HEK293 (cell line): ENCODE measurements at regions not wholly inside any gene's neighbourhood (a gene's known extent, or its start where the extent isn't known, plus 50 kb on each side); places are given as distances from the start of the nearest gene placed in this dataset.

Experiments
- CTCF ChIA-PET: fragments of 350-600 bp; formaldehyde crosslinking; extraction: SDS; loops from one replicate; lab custom pipeline; 2021; ENCODE audit warnings: antibody characterized with exemption; lab: Yijun Ruan, JAX
- POLR2A ChIA-PET: fragments of 300-600 bp; formaldehyde crosslinking; extraction: SDS; loops from one replicate; lab custom pipeline; 2020; ENCODE audit warnings: antibody characterized with exemption, inconsistent platforms; lab: Yijun Ruan, JAX
- H3K27ac ChIP-seq: fragments of 200-500 bp; sonication (Bioruptor generic); 2 replicates; pipeline ENCODE4 v1.5.1; 2014; ENCODE audit warnings: low read depth, low read length, control low read depth, inconsistent platforms; ENCODE audit errors: extremely low read depth
- H3K36me3 ChIP-seq, 2 experiments: fragments of 200-500 bp in 1 of 2; sonication (Bioruptor generic) in 1 of 2; 1 replicate in 1 of 2; 2 replicates in 1 of 2; pipeline ENCODE4 v1.5.1; 2014 to 2017; ENCODE audit warnings: inconsistent platforms in 2 of 2, low read length in 2 of 2; ENCODE audit not compliant: control insufficient read depth in 2 of 2, insufficient read depth in 1 of 2
- H3K4me1 ChIP-seq: fragments of 200-500 bp; sonication (Bioruptor generic); 2 replicates; pipeline ENCODE4 v1.5.1; 2014; ENCODE audit warnings: mild to moderate bottlenecking, low read length, inconsistent platforms; ENCODE audit not compliant: control insufficient read depth, insufficient read depth
- H3K4me3 ChIP-seq: 2 replicates; pipeline ENCODE4 v1.5.1; 2011; ENCODE audit warnings: low read depth, mild to moderate bottlenecking, control low read depth, low read length, moderate library complexity
- H3K9me3 ChIP-seq: fragments of 200-500 bp; sonication (Bioruptor generic); 2 replicates; pipeline ENCODE4 v1.5.1; 2014; ENCODE audit warnings: low read depth, low read length, inconsistent platforms; ENCODE audit not compliant: control insufficient read depth, insufficient read depth
- GFI1B ChIP-seq: fragments of 450-650 bp; formaldehyde crosslinking; IDR thresholded peaks from 2 replicates; pipeline ENCODE4 v1.5.1; 2016; ENCODE audit warnings: missing biosample characterization, missing genetic modification characterization
- GLI4 ChIP-seq: fragments of 450-650 bp; formaldehyde crosslinking; IDR thresholded peaks from 2 replicates; pipeline ENCODE4 v1.5.1; 2016; ENCODE audit warnings: missing biosample characterization, missing genetic modification characterization
- HOXA7 ChIP-seq: sonication (generic); formaldehyde crosslinking; IDR thresholded peaks from 2 replicates; pipeline ENCODE4 v1.8.1; 2022; ENCODE audit warnings: missing genetic modification reagents, borderline replicate concordance
- PRDM6 ChIP-seq: fragments of 450-650 bp; formaldehyde crosslinking; IDR thresholded peaks from 2 replicates; pipeline ENCODE4 v1.5.1; 2017; ENCODE audit warnings: missing biosample characterization, missing genetic modification characterization
- ZBTB1 ChIP-seq: fragments of 450-650 bp; formaldehyde crosslinking; IDR thresholded peaks from 2 replicates; pipeline ENCODE4 v1.5.1; 2016; ENCODE audit warnings: missing biosample characterization, missing genetic modification characterization
- ZBTB11 ChIP-seq: fragments of 450-650 bp; formaldehyde crosslinking; conservative IDR thresholded peaks from 2 replicates; pipeline ENCODE4 v1.5.1; 2016; ENCODE audit warnings: low read depth, missing biosample characterization, missing genetic modification characterization
- ZFP69B ChIP-seq: fragments of 450-650 bp; formaldehyde crosslinking; IDR thresholded peaks from 2 replicates; pipeline ENCODE4 v1.5.1; 2016; ENCODE audit warnings: missing biosample characterization, missing genetic modification characterization
- ZNF10 ChIP-seq: fragments of 450-650 bp; formaldehyde crosslinking; IDR thresholded peaks from 2 replicates; pipeline ENCODE4 v1.5.1; 2017; ENCODE audit warnings: missing biosample characterization, missing genetic modification characterization
- ZNF223 ChIP-seq: fragments of 450-650 bp; formaldehyde crosslinking; IDR thresholded peaks from 2 replicates; pipeline ENCODE4 v1.5.1; 2016; ENCODE audit warnings: missing biosample characterization, missing genetic modification characterization
- ZNF266 ChIP-seq: fragments of 450-650 bp; formaldehyde crosslinking; IDR thresholded peaks from 2 replicates; pipeline ENCODE4 v1.5.1; 2016; ENCODE audit warnings: missing biosample characterization, missing genetic modification characterization, low read depth
- ZNF366 ChIP-seq: fragments of 450-650 bp; formaldehyde crosslinking; conservative IDR thresholded peaks from 2 replicates; pipeline ENCODE4 v1.5.1; 2016; ENCODE audit warnings: missing biosample characterization, missing genetic modification characterization
- ZNF423 ChIP-seq: fragments of 450-650 bp; formaldehyde crosslinking; IDR thresholded peaks from 2 replicates; pipeline ENCODE4 v1.5.1; 2016; ENCODE audit warnings: missing biosample characterization, missing genetic modification characterization
- ZNF473 ChIP-seq: fragments of 450-650 bp; formaldehyde crosslinking; IDR thresholded peaks from 2 replicates; pipeline ENCODE4 v1.5.1; 2017; ENCODE audit warnings: missing biosample characterization, missing genetic modification characterization
- ZNF521 ChIP-seq: fragments of 450-650 bp; formaldehyde crosslinking; IDR thresholded peaks from 2 replicates; pipeline ENCODE4 v1.5.1; 2017; ENCODE audit warnings: missing biosample characterization, mild to moderate bottlenecking, missing genetic modification characterization
- ZNF610 ChIP-seq: fragments of 450-650 bp; formaldehyde crosslinking; IDR thresholded peaks from 2 replicates; pipeline ENCODE4 v1.5.1; 2016; ENCODE audit warnings: missing biosample characterization, missing genetic modification characterization, borderline replicate concordance
- ZNF658 ChIP-seq: fragments of 450-650 bp; formaldehyde crosslinking; IDR thresholded peaks from 2 replicates; pipeline ENCODE4; 2016; ENCODE audit warnings: missing biosample characterization, missing genetic modification characterization
- ZNF692 ChIP-seq: fragments of 450-650 bp; formaldehyde crosslinking; IDR thresholded peaks from 2 replicates; pipeline ENCODE4 v1.5.1; 2016; ENCODE audit warnings: missing biosample characterization, missing genetic modification characterization
- ZNF747 ChIP-seq: fragments of 450-650 bp; formaldehyde crosslinking; IDR thresholded peaks from 2 replicates; pipeline ENCODE4 v1.5.1; 2016; ENCODE audit warnings: missing biosample characterization, missing genetic modification characterization
- ZNF777 ChIP-seq: fragments of 450-650 bp; formaldehyde crosslinking; IDR thresholded peaks from 2 replicates; pipeline ENCODE4 v1.5.1; 2017; ENCODE audit warnings: missing biosample characterization, missing genetic modification characterization, borderline replicate concordance
- TF ChIP-seq, protein P1 (sequence below): fragments of 450-650 bp; formaldehyde crosslinking; IDR thresholded peaks from 2 replicates; pipeline ENCODE4 v1.5.1; 2016; ENCODE audit warnings: missing biosample characterization, missing genetic modification characterization

- Histone ChIP-seq H3K4me1 (no peaks in the 10 kb centered on the region), H3K36me3 (no peaks in the 10 kb centered on the region), H3K9me3 (no peaks in the 10 kb centered on the region), H3K4me3 (no peak overlapping the region), H3K27ac (no peak overlapping the region)
- CTCF ChIA-PET = no interaction called here
- POLR2A ChIA-PET = no interaction called here
- TF ChIP-seq ZNF610 (no peak), ZBTB11 (no peak)
Measured at GRCh38 chr2:11944311-11944710, 197.9 kb downstream of the LPIN1 start.

DNA sequence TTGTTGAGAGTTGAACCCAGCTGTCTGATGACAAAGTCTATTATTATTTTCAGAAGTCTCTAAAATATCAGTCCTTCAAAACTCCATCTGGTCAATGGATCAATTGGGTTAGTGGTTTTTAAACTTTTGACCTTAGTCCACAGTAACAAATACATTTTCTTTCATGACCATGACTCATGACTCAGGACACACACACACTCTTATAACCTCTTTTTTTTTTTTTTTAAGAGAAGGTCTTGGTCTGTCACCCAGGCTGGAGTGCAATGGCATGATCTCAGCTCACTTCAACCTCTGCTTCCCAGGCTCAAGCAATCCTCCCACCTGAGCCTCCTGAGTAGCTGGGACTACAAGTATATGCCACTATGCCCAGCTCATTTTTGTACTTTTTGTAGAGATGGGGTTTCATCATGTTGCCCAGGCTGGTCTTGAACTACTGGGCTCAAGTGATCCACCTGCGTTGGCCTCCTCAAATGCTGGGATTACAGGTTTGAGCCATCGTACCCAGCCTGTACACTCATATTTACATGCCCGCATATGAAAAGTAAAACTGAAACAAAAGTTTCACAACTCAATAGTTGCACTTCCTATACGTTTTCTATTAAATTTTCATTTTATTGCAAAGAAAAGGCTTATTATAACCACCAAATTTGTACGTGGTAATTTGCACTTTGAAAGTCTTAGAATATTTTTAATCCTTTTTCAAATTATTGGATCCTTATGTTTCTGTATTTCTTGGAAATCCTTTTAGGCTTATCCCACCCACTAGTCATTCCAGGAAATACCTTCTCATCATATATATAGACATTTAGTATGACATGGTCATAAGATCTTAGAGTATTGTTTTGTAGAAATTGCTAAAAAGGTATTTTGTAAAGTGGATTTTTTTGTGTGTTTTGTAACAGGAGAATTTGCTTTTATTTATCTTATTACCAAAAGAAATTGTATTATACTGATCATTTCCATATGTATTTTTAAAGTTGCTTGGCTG is 199.0 kb downstream of the LPIN1 start:
- H3K4me3 ChIP-seq = no peak overlapping the region
- H3K27ac ChIP-seq = no peak overlapping the region
- CTCF ChIA-PET = no interaction called here
- TF ChIP-seq ZNF366 (tag by site-specific recombination) (no peak), ZNF658 (tag by site-specific recombination) (no peak), ZFP69B (tag by site-specific recombination) (no peak), ZNF10 (tag by site-specific recombination) (no peak), ZNF777 (tag by site-specific recombination) (no peak), GFI1B (tag by site-specific recombination) (no peak)
- no peaks in the 10 kb centered on the region for H3K9me3 ChIP-seq
- no peaks in the 10 kb centered on the region for H3K4me1 ChIP-seq
- POLR2A ChIA-PET = no interaction called here
- no peaks in the 10 kb centered on the region for H3K36me3 ChIP-seq

- TF ChIP-seq GLI4 (tag by site-specific recombination) (no peak), ZNF777 (tag by site-specific recombination) (no peak), HOXA7 (CRISPR knock-in tag) (no peak), ZNF266 (no peak), ZBTB1 (tag by site-specific recombination) (no peak), PRDM6 (tag by site-specific recombination) (no peak), ZNF223 (tag by site-specific recombination) (no peak), ZNF692 (tag by site-specific recombination) (no peak), ZNF473 (tag by site-specific recombination) (no peak), ZNF521 (tag by site-specific recombination) (no peak), ZNF423 (tag by site-specific recombination) (no peak), ZNF747 (no peak)
- TF ChIP-seq, protein P1, sequence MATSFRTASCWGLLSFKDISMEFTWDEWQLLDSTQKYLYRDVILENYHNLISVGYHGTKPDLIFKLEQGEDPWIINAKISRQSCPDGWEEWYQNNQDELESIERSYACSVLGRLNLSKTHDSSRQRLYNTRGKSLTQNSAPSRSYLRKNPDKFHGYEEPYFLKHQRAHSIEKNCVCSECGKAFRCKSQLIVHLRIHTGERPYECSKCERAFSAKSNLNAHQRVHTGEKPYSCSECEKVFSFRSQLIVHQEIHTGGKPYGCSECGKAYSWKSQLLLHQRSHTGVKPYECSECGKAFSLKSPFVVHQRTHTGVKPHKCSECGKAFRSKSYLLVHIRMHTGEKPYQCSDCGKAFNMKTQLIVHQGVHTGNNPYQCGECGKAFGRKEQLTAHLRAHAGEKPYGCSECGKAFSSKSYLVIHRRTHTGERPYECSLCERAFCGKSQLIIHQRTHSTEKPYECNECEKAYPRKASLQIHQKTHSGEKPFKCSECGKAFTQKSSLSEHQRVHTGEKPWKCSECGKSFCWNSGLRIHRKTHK (tag by site-specific recombination) = no peak
- no peak overlapping the region for H3K4me3 ChIP-seq
- no peak overlapping the region for H3K27ac ChIP-seq
- no peaks in the 10 kb centered on the region for H3K36me3 ChIP-seq
- H3K4me1 ChIP-seq = no peaks in the 10 kb centered on the region
- no peaks in the 10 kb centered on the region for H3K9me3 ChIP-seq
- ChIA-PET POLR2A (no interaction called here), CTCF (no interaction called here)
Measured at GRCh38 chr2:11947956-11948355, 201.5 kb downstream of the LPIN1 start.
